HFF-Myc (cell line): ENCODE measurements at regions not wholly inside any gene's neighbourhood (a gene's known extent, or its start where the extent isn't known, plus 50 kb on each side); places are given as distances from the start of the nearest gene placed in this dataset.

ENCODE experiments used
- DNase-seq: peaks from one replicate; pipeline ENCODE4 v3.0.0-alpha.2; 2011; ENCODE audit warnings: low read depth; ENCODE audit errors: extremely low read depth
- H3K4me3 ChIP-seq: replicated peaks from 2 replicates; pipeline ENCODE4 v1.5.1; 2011; ENCODE audit warnings: low read depth, mild to moderate bottlenecking, control low read depth, low read length
- CTCF ChIP-seq: IDR thresholded peaks from 2 replicates; pipeline ENCODE4 v1.5.1; 2012; ENCODE audit warnings: mild to moderate bottlenecking, low read depth, low read length, control low read depth; ENCODE audit errors: missing control alignments

DNA sequence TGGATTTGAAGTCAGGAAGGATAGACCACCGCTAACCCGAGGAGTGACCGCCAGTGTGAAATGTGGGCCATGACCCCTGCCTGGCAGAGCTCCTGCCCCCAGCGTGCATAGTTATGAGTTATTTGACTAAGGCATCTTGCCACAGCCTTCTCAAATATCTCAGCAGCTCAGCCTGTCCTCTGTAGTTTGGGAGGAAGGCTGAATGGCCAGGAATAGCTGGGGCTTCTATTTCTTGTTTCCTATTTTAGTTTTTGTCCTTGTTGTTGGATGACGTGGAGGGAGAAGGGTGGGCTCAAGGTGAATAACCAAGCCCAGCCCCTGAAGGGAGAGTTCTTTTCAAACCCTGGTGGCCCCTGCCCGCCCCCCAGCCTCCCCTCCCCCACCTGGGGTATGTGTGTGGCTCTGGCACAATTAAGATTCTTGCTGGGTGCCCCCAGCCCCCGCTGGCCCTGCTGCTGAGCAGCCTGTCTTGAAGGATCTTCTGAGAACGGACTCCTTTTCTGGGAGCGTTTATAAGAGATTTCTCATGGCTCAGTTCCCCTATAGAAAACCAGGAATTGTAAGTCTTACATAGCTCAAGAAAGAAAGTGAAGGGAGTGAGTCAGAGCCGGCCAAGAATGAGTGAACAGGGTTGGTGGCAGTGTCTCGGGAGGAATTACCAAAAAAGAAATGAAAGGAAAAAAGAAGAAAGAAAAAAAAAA is 157.4 kb downstream of the GLI2 start:
- no peak for TF ChIP-seq CTCF
- DNase-seq, result no peak
- H3K4me3 ChIP-seq, result no peak overlapping the region

GRCh38 chr2:120893811-120894584 is 158.3 kb downstream of the GLI2 start:
- no peak overlapping the region for H3K4me3 ChIP-seq
- DNase-seq, result no peak
- TF ChIP-seq CTCF, result no peak

- no peak for DNase-seq
- no peak for TF ChIP-seq CTCF
These were observed 159.3 kb downstream of the GLI2 start for GRCh38 chr2:120894966-120895365.

GRCh38 chr2:120896126-120896525 is 160.5 kb downstream of the GLI2 start:
- TF ChIP-seq CTCF, result no peak
- DNase-seq, result no peak
- H3K4me3 ChIP-seq, result no peak overlapping the region

More at GRCh38 chr2:120894966-120895365, 159.3 kb downstream of the GLI2 start:
- no peak overlapping the region for H3K4me3 ChIP-seq

GRCh38 chr2:120896901-120897300 is 161.2 kb downstream of the GLI2 start:
- DNase-seq, result no peak
- no peak overlapping the region for H3K4me3 ChIP-seq
- TF ChIP-seq CTCF, result no peak

GRCh38 chr2:120897399-120897798 is 161.7 kb downstream of the GLI2 start:
- no peak for DNase-seq
- H3K4me3 ChIP-seq, result no peak overlapping the region
- TF ChIP-seq CTCF, result no peak
